Right lobe of liver (tissue), 4 donors: ENCODE measurements at regions not wholly inside any gene's neighbourhood (a gene's known extent, or its start where the extent isn't known, plus 50 kb on each side); places are given as distances from the start of the nearest gene placed in this dataset.

ENCODE experiments used
- CTCF ChIP-seq, 4 donors: fragments of 200-600 bp in 3 of 4; fragments of 450-650 bp in 1 of 4; IDR thresholded peaks; one replicate each; pipeline versions ENCODE4 v1.5.1 to v1.8.0; 2016 to 2022; ENCODE audit warnings: antibody characterized with exemption in 4 of 4, mild to moderate bottlenecking in 2 of 4
- POLR2A ChIP-seq: fragments of 450-650 bp; IDR thresholded peaks from one replicate; pipeline ENCODE4 v1.6.1; 2017; ENCODE audit warnings: antibody characterized with exemption, mild to moderate bottlenecking
- donor health status: DM: no; HTN: no; CAD: no.
- donor health status: DM: no; HTN: no; CAD: no.
- donor health status: DM: no; HTN: yes; CAD: no.

- TF ChIP-seq CTCF (IDR thresholded peaks at IDR 0.05) (no peak), POLR2A (no peak)
These were observed 77.4 kb upstream of the SLC4A7 start for GRCh38 chr3:27561576-27561975.
